Heart left ventricle (tissue), 16 donors: ENCODE measurements at regions not wholly inside any gene's neighbourhood (a gene's known extent, or its start where the extent isn't known, plus 50 kb on each side); places are given as distances from the start of the nearest gene placed in this dataset.
"Not testable (repeated sequence)": the region's sequence is repeated elsewhere in the genome, so short reads cannot be mapped to it uniquely, and the experiment has no call there.

ENCODE experiments used
- ATAC-seq, 4 donors: fragments of 200-7000 bp; cut with Tn5 transposase; one replicate each; pipeline ENCODE4 v1.9.1; 2020 to 2022; ENCODE audit warnings: moderate library complexity in 4 of 4, mild to moderate bottlenecking in 3 of 4, moderate number of reproducible peaks in 1 of 4
- DNase-seq, 5 donors: peaks; one replicate each; pipeline ENCODE4 v3.0.0-alpha.2; 2020
- H3K27ac ChIP-seq, 12 donors: fragments of 200-600 bp; sonication (generic) in 4 of 12; one replicate each; pipeline versions ENCODE4 v1.5.0 to v1.8.0; 2016 to 2022; ENCODE audit warnings: mild to moderate bottlenecking in 2 of 12
- H3K27me3 ChIP-seq, 9 donors: fragments of 200-600 bp; sonication (generic) in 2 of 9; one replicate each; pipeline versions ENCODE4 v1.5.1 to v1.8.0; 2016 to 2022; ENCODE audit warnings: mild to moderate bottlenecking in 3 of 9
- H3K36me3 ChIP-seq, 9 donors: fragments of 200-600 bp; sonication (generic) in 2 of 9; one replicate each; pipeline versions ENCODE4 v1.5.0 to v1.8.0; 2018 to 2022; ENCODE audit warnings: mild to moderate bottlenecking in 2 of 9
- H3K4me1 ChIP-seq, 12 donors: fragments of 200-600 bp; sonication (generic) in 4 of 12; one replicate each; pipeline versions ENCODE4 v1.5.0 to v1.8.0; 2016 to 2022; ENCODE audit warnings: mild to moderate bottlenecking in 3 of 12
- H3K4me3 ChIP-seq, 12 donors: fragments of 200-600 bp; sonication (generic) in 4 of 12; one replicate each; pipeline versions ENCODE4 v1.5.0 to v1.8.0; 2017 to 2022; ENCODE audit warnings: mild to moderate bottlenecking in 9 of 12, moderate library complexity in 4 of 12
- H3K9me3 ChIP-seq, 12 donors: fragments of 200-600 bp; sonication (generic) in 4 of 12; one replicate each; pipeline versions ENCODE4 v1.5.0 to v1.8.0; 2016 to 2022; ENCODE audit warnings: mild to moderate bottlenecking in 1 of 12
- POLR2A ChIP-seq, 2 donors: fragments of 450-650 bp; IDR thresholded peaks; one replicate each; pipeline ENCODE4 v1.6.1; 2017; ENCODE audit warnings: antibody characterized with exemption in 2 of 2, mild to moderate bottlenecking in 2 of 2, moderate library complexity in 2 of 2
- WGBS, 4 donors: extraction: QIAGEN DNeasy Blood & Tissue Kit in 2 of 4; methylation state at CpG; one replicate each; pipeline versions ENCODE4 v1.1.5 to v1.1.7; 2013 to 2018; 5-methylcytosine and 5-hydroxymethylcytosine counted together
- intact Hi-C, 10 donors: fragments of 100-400 bp; cut with DNase I; formaldehyde crosslinking; loops; one replicate each; pipeline versions ENCODE4 v1.11.1 to v1.14.2; 2022
- TF ChIP-seq, protein P1 (sequence below), 12 donors: fragments of 200-600 bp; sonication (generic) in 4 of 12; IDR thresholded peaks; one replicate each; pipeline versions ENCODE4 v1.5.0 to v1.8.0; 2018 to 2022; ENCODE audit warnings: antibody characterized with exemption in 12 of 12, mild to moderate bottlenecking in 5 of 12
- donor health status: ischemic (EF 13 %, LVEDD 7.1; RV severe dilation, severe dysfunction).
- donor health status: healthy with polysubstance abuse.
- donor health status: DM: no; HTN: yes; CAD: no.
- donor health status: DM: no; HTN: no; CAD: no.
- donor health status: ischemic (EF 25% LVEDD 6.9; RV normal size, moderate dysfunction).
- donor health status: ischemic (EF 25% LVEDD 5.7; RV mildly dilated, moderate dysfunction).
- donor health status: healthy.
- donor health status: DM: yes; HTN: yes; CAD: no.
- donor health status: ischemic (EF 35%, LVEDD 5.7; RV mildly dilated, moderate dysfunction).
- donor health status: nonischemic (EF 11% LVEDD 7.7; RV severe dilation, severe dysfunction).
- donor health status: DM: yes; HTN: yes; CAD: no.
- donor health status: PGD.
- donor health status: ischemic (EF 29% LVEDD 5.4; RV normal size, mild dysfunction).
- donor health status: nonischemic (EF 23%, LVEDD 6.1; RV moderate dilation, normal function).

DNA sequence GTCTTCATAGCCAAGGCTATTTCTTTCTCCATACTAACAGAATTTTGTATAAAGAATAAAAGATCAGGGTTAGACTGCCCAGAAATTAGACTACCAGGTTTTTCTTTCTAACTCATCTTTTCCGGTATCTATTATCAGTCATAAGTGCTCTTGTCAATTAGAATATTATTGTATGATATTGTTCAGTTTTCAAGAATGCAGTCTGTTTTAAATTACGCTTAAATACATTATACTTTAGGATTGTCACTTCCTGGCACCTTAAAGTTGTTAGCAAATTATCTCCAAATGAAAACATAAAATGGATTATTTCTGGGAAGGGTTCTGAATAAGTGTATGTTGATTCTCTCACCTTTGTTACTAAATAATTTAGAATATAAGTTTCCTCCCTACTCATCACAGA is 497.2 kb downstream of the IGSF11 start:
- WGBS, 4 donors: 93 to 97% (median 96%) methylated on average over 2 of the region's 2 CpGs
- no peaks in the 10 kb centered on the region for H3K27me3 ChIP-seq
- intact Hi-C loops: no loop called here
- no peak overlapping the region for H3K27ac ChIP-seq
- no peak for TF ChIP-seq POLR2A (IDR thresholded peaks at IDR 0.05)
- TF ChIP-seq, protein P1, sequence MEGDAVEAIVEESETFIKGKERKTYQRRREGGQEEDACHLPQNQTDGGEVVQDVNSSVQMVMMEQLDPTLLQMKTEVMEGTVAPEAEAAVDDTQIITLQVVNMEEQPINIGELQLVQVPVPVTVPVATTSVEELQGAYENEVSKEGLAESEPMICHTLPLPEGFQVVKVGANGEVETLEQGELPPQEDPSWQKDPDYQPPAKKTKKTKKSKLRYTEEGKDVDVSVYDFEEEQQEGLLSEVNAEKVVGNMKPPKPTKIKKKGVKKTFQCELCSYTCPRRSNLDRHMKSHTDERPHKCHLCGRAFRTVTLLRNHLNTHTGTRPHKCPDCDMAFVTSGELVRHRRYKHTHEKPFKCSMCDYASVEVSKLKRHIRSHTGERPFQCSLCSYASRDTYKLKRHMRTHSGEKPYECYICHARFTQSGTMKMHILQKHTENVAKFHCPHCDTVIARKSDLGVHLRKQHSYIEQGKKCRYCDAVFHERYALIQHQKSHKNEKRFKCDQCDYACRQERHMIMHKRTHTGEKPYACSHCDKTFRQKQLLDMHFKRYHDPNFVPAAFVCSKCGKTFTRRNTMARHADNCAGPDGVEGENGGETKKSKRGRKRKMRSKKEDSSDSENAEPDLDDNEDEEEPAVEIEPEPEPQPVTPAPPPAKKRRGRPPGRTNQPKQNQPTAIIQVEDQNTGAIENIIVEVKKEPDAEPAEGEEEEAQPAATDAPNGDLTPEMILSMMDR (IDR thresholded peaks at IDR 0.05): no peak
- no peak for DNase-seq
- no peak overlapping the region for H3K4me3 ChIP-seq
- H3K4me1 ChIP-seq: no peaks in the 10 kb centered on the region
- H3K9me3 ChIP-seq: no peaks in the 10 kb centered on the region
- H3K36me3 ChIP-seq: no peaks in the 10 kb centered on the region
- ATAC-seq: no peak

- H3K9me3 ChIP-seq: no peaks in the 10 kb centered on the region
- ATAC-seq (no peak), DNase-seq (no peak)
- H3K27me3 ChIP-seq: no peaks in the 10 kb centered on the region
- intact Hi-C loops: no loop called here
- no peak overlapping the region for H3K27ac ChIP-seq
- no peaks in the 10 kb centered on the region for H3K4me1 ChIP-seq
- no peaks in the 10 kb centered on the region for H3K36me3 ChIP-seq
- TF ChIP-seq, protein P1 (IDR thresholded peaks at IDR 0.05): no peak
- no peak for TF ChIP-seq POLR2A (IDR thresholded peaks at IDR 0.05)
- no peak overlapping the region for H3K4me3 ChIP-seq
- 94 to 98% (median 97%) methylated on average over 1 of the region's 1 CpG for WGBS, 4 donors
Measured at GRCh38 chr3:118538187-118538586, 496.5 kb downstream of the IGSF11 start.

- H3K4me1 ChIP-seq, intact Hi-C loops, H3K9me3 ChIP-seq, H3K36me3 ChIP-seq, DNase-seq, H3K27ac ChIP-seq, H3K4me3 ChIP-seq, H3K27me3 ChIP-seq, ATAC-seq: not testable (repeated sequence)
- WGBS, 4 donors: 84 to 85% (median 84%) methylated on average over 13 of the region's 13 CpGs
Measured at GRCh38 chr3:118539820-118540447, 494.7 kb downstream of the IGSF11 start.

GRCh38 chr3:118540448-118540821 is 494.2 kb downstream of the IGSF11 start:
- intact Hi-C loops, H3K4me1 ChIP-seq: not testable (repeated sequence)
- WGBS, 4 donors: 43 to 71% (median 66%) methylated on average over 5 of the region's 5 CpGs

DNA sequence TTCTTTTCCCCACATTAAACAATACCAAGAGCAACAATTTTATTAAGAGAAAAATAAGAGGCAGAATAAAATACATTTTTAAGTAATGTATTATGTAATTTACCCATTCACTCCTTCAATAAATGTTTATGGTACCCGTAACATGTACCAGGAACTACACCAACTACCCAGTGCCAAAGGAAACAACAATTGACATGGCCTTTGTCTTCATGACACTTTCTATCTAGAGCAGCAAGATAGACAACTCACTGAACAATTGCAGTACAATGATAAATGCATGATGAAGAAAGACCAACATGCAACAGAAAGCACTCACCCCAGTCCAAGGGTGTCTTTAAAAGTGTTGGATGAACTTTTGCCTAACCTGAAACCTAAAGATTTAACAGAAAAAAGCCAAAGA is 493.8 kb downstream of the IGSF11 start:
- 82 to 100% (median 96%) methylated on average over 1 of the region's 1 CpG for WGBS, 4 donors
- intact Hi-C loops: no loop called here
- no peak for DNase-seq

More at GRCh38 chr3:118540448-118540821, 494.2 kb downstream of the IGSF11 start:
- not testable (repeated sequence) for H3K27me3 ChIP-seq, H3K27ac ChIP-seq, DNase-seq, H3K36me3 ChIP-seq, ATAC-seq, H3K9me3 ChIP-seq, H3K4me3 ChIP-seq

More for the DNA sequence above, 493.8 kb downstream of the IGSF11 start:
- Histone ChIP-seq H3K27ac (no peak overlapping the region), H3K4me1 (no peaks in the 10 kb centered on the region), H3K36me3 (no peaks in the 10 kb centered on the region), H3K27me3 (no peaks in the 10 kb centered on the region), H3K9me3 (no peaks in the 10 kb centered on the region), H3K4me3 (no peak overlapping the region)
- ATAC-seq: no peak
- TF ChIP-seq, protein P1 (IDR thresholded peaks at IDR 0.05): no peak
- TF ChIP-seq POLR2A (IDR thresholded peaks at IDR 0.05): no peak
